GM23248 (cell line): ENCODE measurements at regions not wholly inside any gene's neighbourhood (a gene's known extent, or its start where the extent isn't known, plus 50 kb on each side); places are given as distances from the start of the nearest gene placed in this dataset.
"Not testable (repeated sequence)": the region's sequence is repeated elsewhere in the genome, so short reads cannot be mapped to it uniquely, and the experiment has no call there.

Source experiments
- EZH2 ChIP-seq: fragments of 200-600 bp; sonication (generic); IDR thresholded peaks from 2 replicates; pipeline ENCODE4 v1.6.1; 2018; ENCODE audit warnings: antibody characterized with exemption, mild to moderate bottlenecking; ENCODE audit not compliant: insufficient read depth, poor library complexity, severe bottlenecking
- EZH2phosphoT487 ChIP-seq: fragments of 200-600 bp; sonication (generic); IDR thresholded peaks from 2 replicates; pipeline ENCODE4 v1.6.1; 2018; ENCODE audit warnings: antibody characterized with exemption, moderate library complexity, mild to moderate bottlenecking, low read depth; ENCODE audit not compliant: insufficient read depth

GRCh38 chr4:189619441-189620250 lies 321.0 kb upstream of the FRG1 start:
- TF ChIP-seq EZH2, EZH2phosphoT487: not testable (repeated sequence)
